SK-N-SH (cell line): ENCODE measurements at regions not wholly inside any gene's neighbourhood (a gene's known extent, or its start where the extent isn't known, plus 50 kb on each side); places are given as distances from the start of the nearest gene placed in this dataset.

Source experiments
- CTCF ChIA-PET: fragments of 300-600, 350-600 bp; formaldehyde crosslinking; extraction: SDS; loops from one replicate; lab custom pipeline; 2021; lab: Yijun Ruan, JAX
- POLR2A ChIA-PET: fragments of 350-600 bp; sonication (Branson Sonifier 250); formaldehyde crosslinking; extraction: SDS; loops from one replicate; lab custom pipeline; 2020; ENCODE audit warnings: antibody characterized with exemption, inconsistent platforms; lab: Yijun Ruan, JAX
- DNase-seq: peaks from one replicate; pipeline ENCODE4 v3.0.0; 2012
- H2AFZ ChIP-seq: fragments of 200-600 bp; sonication (generic); 2 replicates; pipeline ENCODE4 v1.8.1; 2016; ENCODE audit warnings: antibody characterized with exemption, mild to moderate bottlenecking, low read depth
- H3F3A ChIP-seq: fragments of 200-600 bp; sonication (generic); replicated peaks from 2 replicates; pipeline ENCODE3; 2016; ENCODE audit warnings: antibody characterized with exemption, mild to moderate bottlenecking; ENCODE audit not compliant: insufficient read depth
- H3K27ac ChIP-seq, 2 experiments: fragments of 200-500 bp in 1 of 2; fragments of 200-600 bp in 1 of 2; sonication (Bioruptor generic) in 1 of 2; sonication (generic), shearing (Covaris generic) in 1 of 2; 2 replicates each; pipeline versions ENCODE4 v1.5.1 to v1.6.1; 2014 to 2016; ENCODE audit warnings: low read depth in 2 of 2, inconsistent platforms in 1 of 2, low read length in 1 of 2, mild to moderate bottlenecking in 1 of 2, mixed read lengths in 1 of 2
- H3K27me3 ChIP-seq: fragments of 200-600 bp; sonication (generic), shearing (Covaris generic); 2 replicates; pipeline ENCODE4 v1.6.1; 2016; ENCODE audit warnings: mixed run types; ENCODE audit not compliant: insufficient read depth
- H3K36me3 ChIP-seq, 2 experiments: fragments of 200-500 bp in 1 of 2; fragments of 200-600 bp in 1 of 2; sonication (Bioruptor generic) in 1 of 2; sonication (generic) in 1 of 2; replicated peaks in 1 of 2; 2 replicates each; pipeline versions ENCODE3 to v1.5.1; 2014 to 2016; ENCODE audit warnings: low read length in 1 of 2, mild to moderate bottlenecking in 1 of 2; ENCODE audit not compliant: insufficient read depth in 2 of 2, control insufficient read depth in 1 of 2
- H3K4me1 ChIP-seq, 2 experiments: fragments of 200-500 bp in 1 of 2; fragments of 200-600 bp in 1 of 2; sonication (Bioruptor generic) in 1 of 2; sonication (generic), shearing (Covaris generic) in 1 of 2; 2 replicates each; pipeline versions ENCODE4 v1.5.1 to v1.6.1; 2014 to 2016; ENCODE audit warnings: low read depth in 1 of 2, low read length in 1 of 2, mixed run types in 1 of 2; ENCODE audit not compliant: insufficient read depth in 2 of 2, control insufficient read depth in 1 of 2
- H3K4me2 ChIP-seq: fragments of 200-600 bp; sonication (generic), shearing (Covaris generic); 2 replicates; pipeline ENCODE4 v1.6.1; 2017; ENCODE audit warnings: mixed run types
- H3K4me3 ChIP-seq, 2 experiments: fragments of 200-500 bp in 1 of 2; fragments of 200-600 bp in 1 of 2; sonication (Bioruptor generic) in 1 of 2; sonication (generic), shearing (Covaris generic) in 1 of 2; 2 replicates each; pipeline versions ENCODE4 v1.5.1 to v1.8.1; 2014 to 2016; ENCODE audit warnings: low read depth in 2 of 2, inconsistent platforms in 1 of 2, low read length in 1 of 2, mild to moderate bottlenecking in 1 of 2, mixed read lengths in 1 of 2, moderate library complexity in 1 of 2
- H3K79me2 ChIP-seq: fragments of 200-600 bp; sonication (generic); 2 replicates; pipeline ENCODE4 v1.8.1; 2017; ENCODE audit warnings: mild to moderate bottlenecking; ENCODE audit not compliant: insufficient read depth
- H3K9ac ChIP-seq: fragments of 200-600 bp; sonication (generic); 2 replicates; pipeline ENCODE4 v1.6.1; 2017; ENCODE audit warnings: mixed run types
- H3K9me2 ChIP-seq: fragments of 200-600 bp; sonication (generic); 2 replicates; pipeline ENCODE4 v1.6.1; 2017; ENCODE audit warnings: mixed run types
- H3K9me3 ChIP-seq: fragments of 200-600 bp; sonication (generic); 2 replicates; pipeline ENCODE4 v1.6.1; 2017; ENCODE audit warnings: mixed run types, mild to moderate bottlenecking, moderate library complexity
- H4K20me1 ChIP-seq: fragments of 200-600 bp; sonication (generic); 2 replicates; pipeline ENCODE4 v1.6.1; 2017; ENCODE audit warnings: mild to moderate bottlenecking, mixed run types; ENCODE audit not compliant: insufficient read depth
- CHD2 ChIP-seq: fragments of 150-350 bp; IDR thresholded peaks from 2 replicates; pipeline ENCODE4 v1.6.1; 2018; ENCODE audit warnings: low read length; ENCODE audit not compliant: partially characterized antibody
- CTCF ChIP-seq: fragments of 200-600 bp; sonication (generic); IDR thresholded peaks from 2 replicates; pipeline ENCODE4 v1.6.1; 2017; ENCODE audit warnings: antibody characterized with exemption, mild to moderate bottlenecking, moderate library complexity
- ELF1 ChIP-seq: IDR thresholded peaks from 2 replicates; pipeline ENCODE4 v1.4.0; 2012
- EP300 ChIP-seq, 2 experiments: IDR thresholded peaks; 2 replicates each; pipeline versions ENCODE4 v1.4.0 to v1.6.1; 2012; ENCODE audit warnings: borderline replicate concordance in 1 of 2, low read depth in 1 of 2, low read length in 1 of 2
- FOXJ3 ChIP-seq: sonication (generic); formaldehyde crosslinking; IDR thresholded peaks from 2 replicates; pipeline ENCODE4 v1.5.1; 2020; ENCODE audit warnings: mild to moderate bottlenecking, missing genetic modification reagents
- FOXM1 ChIP-seq: IDR thresholded peaks from 2 replicates; pipeline ENCODE4 v1.4.0; 2012; ENCODE audit warnings: low read depth, mild to moderate bottlenecking
- GABPA ChIP-seq: IDR thresholded peaks from 2 replicates; pipeline ENCODE4 v1.4.0; 2012; ENCODE audit warnings: low read depth, mild to moderate bottlenecking
- GATA2 ChIP-seq: sonication (generic); formaldehyde crosslinking; IDR thresholded peaks from 2 replicates; pipeline ENCODE4 v1.5.0; 2020; ENCODE audit warnings: mild to moderate bottlenecking, missing genetic modification reagents
- MEF2A ChIP-seq: IDR thresholded peaks from 2 replicates; pipeline ENCODE4 v1.4.0; 2012; ENCODE audit warnings: low read depth, borderline replicate concordance
- NRF1 ChIP-seq: IDR thresholded peaks from 2 replicates; pipeline ENCODE4 v1.6.1; 2012; ENCODE audit warnings: low read depth, mild to moderate bottlenecking, low read length
- POLR2AphosphoS5 ChIP-seq: IDR thresholded peaks from 2 replicates; pipeline ENCODE4 v1.6.1; 2012; ENCODE audit warnings: low read depth, low read length
- RAD21 ChIP-seq: IDR thresholded peaks from 2 replicates; pipeline ENCODE4 v1.6.1; 2012; ENCODE audit warnings: mild to moderate bottlenecking, low read length
- RCOR1 ChIP-seq: fragments of 150-350 bp; IDR thresholded peaks from 2 replicates; pipeline ENCODE4 v1.6.1; 2017; ENCODE audit warnings: antibody characterized with exemption, low read length
- SIN3A ChIP-seq: IDR thresholded peaks from 2 replicates; pipeline ENCODE4 v1.6.1; 2012; ENCODE audit warnings: low read depth, mild to moderate bottlenecking, low read length, moderate library complexity, borderline replicate concordance
- TAF1 ChIP-seq: IDR thresholded peaks from 2 replicates; pipeline ENCODE4 v1.6.1; 2012; ENCODE audit warnings: low read depth, mild to moderate bottlenecking, low read length, moderate library complexity, borderline replicate concordance
- TCF12 ChIP-seq: IDR thresholded peaks from 2 replicates; pipeline ENCODE4 v1.4.0; 2012
- USF2 ChIP-seq: fragments of 150-350 bp; IDR thresholded peaks from 2 replicates; pipeline ENCODE4 v1.6.1; 2017; ENCODE audit warnings: antibody characterized with exemption, low read length, low read depth, borderline replicate concordance
- YY1 ChIP-seq: IDR thresholded peaks from 2 replicates; pipeline ENCODE4 v1.4.0; 2012; ENCODE audit warnings: low read depth, mild to moderate bottlenecking
- WGBS: methylation state at CpG from one replicate; pipeline ENCODE4 v1.1.6; 2017; ENCODE audit warnings: low lambda C conversion rate; 5-methylcytosine and 5-hydroxymethylcytosine counted together
- TF ChIP-seq, protein P1 (sequence below): IDR thresholded peaks from 2 replicates; pipeline ENCODE4; 2012
- TF ChIP-seq, protein P2 (sequence below): IDR thresholded peaks from 2 replicates; pipeline ENCODE4 v1.4.0; 2012; ENCODE audit warnings: low read depth, borderline replicate concordance

- CTCF ChIA-PET = no interaction called here
- TF ChIP-seq USF2 = no peak
- TF ChIP-seq POLR2AphosphoS5 = no peak
- TF ChIP-seq, protein P1, sequence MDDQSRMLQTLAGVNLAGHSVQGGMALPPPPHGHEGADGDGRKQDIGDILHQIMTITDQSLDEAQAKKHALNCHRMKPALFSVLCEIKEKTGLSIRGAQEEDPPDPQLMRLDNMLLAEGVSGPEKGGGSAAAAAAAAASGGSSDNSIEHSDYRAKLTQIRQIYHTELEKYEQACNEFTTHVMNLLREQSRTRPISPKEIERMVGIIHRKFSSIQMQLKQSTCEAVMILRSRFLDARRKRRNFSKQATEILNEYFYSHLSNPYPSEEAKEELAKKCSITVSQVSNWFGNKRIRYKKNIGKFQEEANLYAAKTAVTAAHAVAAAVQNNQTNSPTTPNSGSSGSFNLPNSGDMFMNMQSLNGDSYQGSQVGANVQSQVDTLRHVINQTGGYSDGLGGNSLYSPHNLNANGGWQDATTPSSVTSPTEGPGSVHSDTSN = no peak
- no peak for TF ChIP-seq TAF1
- TF ChIP-seq CTCF = no peak
- TF ChIP-seq TCF12 = no peak
- no peak for TF ChIP-seq SIN3A
- no peak for TF ChIP-seq ELF1
- no peak for TF ChIP-seq CHD2
- no peak for TF ChIP-seq EP300 (IDR thresholded peaks at IDR 0.05; ENCODE audit: borderline replicate concordance in 1 of 2, low read depth in 1 of 2, low read length in 1 of 2)
- no peak for TF ChIP-seq RCOR1
- TF ChIP-seq YY1 = no peak
- TF ChIP-seq FOXM1 = no peak
- TF ChIP-seq, protein P2, sequence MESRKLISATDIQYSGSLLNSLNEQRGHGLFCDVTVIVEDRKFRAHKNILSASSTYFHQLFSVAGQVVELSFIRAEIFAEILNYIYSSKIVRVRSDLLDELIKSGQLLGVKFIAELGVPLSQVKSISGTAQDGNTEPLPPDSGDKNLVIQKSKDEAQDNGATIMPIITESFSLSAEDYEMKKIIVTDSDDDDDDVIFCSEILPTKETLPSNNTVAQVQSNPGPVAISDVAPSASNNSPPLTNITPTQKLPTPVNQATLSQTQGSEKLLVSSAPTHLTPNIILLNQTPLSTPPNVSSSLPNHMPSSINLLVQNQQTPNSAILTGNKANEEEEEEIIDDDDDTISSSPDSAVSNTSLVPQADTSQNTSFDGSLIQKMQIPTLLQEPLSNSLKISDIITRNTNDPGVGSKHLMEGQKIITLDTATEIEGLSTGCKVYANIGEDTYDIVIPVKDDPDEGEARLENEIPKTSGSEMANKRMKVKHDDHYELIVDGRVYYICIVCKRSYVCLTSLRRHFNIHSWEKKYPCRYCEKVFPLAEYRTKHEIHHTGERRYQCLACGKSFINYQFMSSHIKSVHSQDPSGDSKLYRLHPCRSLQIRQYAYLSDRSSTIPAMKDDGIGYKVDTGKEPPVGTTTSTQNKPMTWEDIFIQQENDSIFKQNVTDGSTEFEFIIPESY = no peak
- TF ChIP-seq FOXJ3 (CRISPR knock-in tag) = no peak
- no peak for TF ChIP-seq MEF2A
- TF ChIP-seq RAD21 = no peak
- TF ChIP-seq GABPA = no peak
- TF ChIP-seq NRF1 = no peak
- TF ChIP-seq GATA2 = no peak
- TF ChIP-seq, all 33 proteins: peak for 0
- DNase-seq = no peak
- Histone ChIP-seq H3K4me2 (no peak overlapping the region), H3F3A (no peaks in the 10 kb centered on the region), H3K9ac (no peak overlapping the region), H3K4me1 (no peaks in the 10 kb centered on the region), H2AFZ (no peak overlapping the region), H3K27me3 (no peaks in the 10 kb centered on the region), H3K27ac (no peak overlapping the region), H3K9me2 (no peaks in the 10 kb centered on the region), H3K36me3 (no peaks in the 10 kb centered on the region), H3K9me3 (no peaks in the 10 kb centered on the region), H4K20me1 (no peaks in the 10 kb centered on the region), H3K79me2 (no peaks in the 10 kb centered on the region), H3K4me3 (no peak overlapping the region)
- 17% methylated on average over 3 of the region's 3 CpGs for whole genome bisulfite sequencing
- POLR2A ChIA-PET = no interaction called here
Measured at GRCh38 chr10:6811153-6811552, 231.1 kb upstream of the PRKCQ start.
